K562 (cell line): ENCODE measurements at regions not wholly inside any gene's neighbourhood (a gene's known extent, or its start where the extent isn't known, plus 50 kb on each side); places are given as distances from the start of the nearest gene placed in this dataset.
"Not testable (repeated sequence)": the region's sequence is repeated elsewhere in the genome, so short reads cannot be mapped to it uniquely, and the experiment has no call there.

ENCODE experiments used
- ESRRB ChIP-seq: fragments of 250-450 bp; sonication (Bioruptor Pico); IDR thresholded peaks from 2 replicates; pipeline ENCODE4 v1.5.0; 2020; ENCODE audit warnings: mild to moderate bottlenecking, moderate library complexity, borderline replicate concordance
- EZH2 ChIP-seq: IDR thresholded peaks from 2 replicates; pipeline ENCODE4 v1.6.1; 2012; ENCODE audit warnings: low read depth, mild to moderate bottlenecking, inconsistent platforms, low read length, borderline replicate concordance
- HDAC2 ChIP-seq: fragments of 450-650 bp; IDR thresholded peaks from 2 replicates; pipeline ENCODE4 v1.6.1; 2016; ENCODE audit warnings: mild to moderate bottlenecking
- JUN ChIP-seq, 2 experiments: sonication (generic) in 1 of 2; formaldehyde crosslinking in 1 of 2; IDR thresholded peaks; 2 replicates each; pipeline versions ENCODE4 v1.6.1 to v1.8.0; 2012 to 2022; ENCODE audit warnings: borderline replicate concordance in 2 of 2, mild to moderate bottlenecking in 2 of 2, improper control_type of control experiment in 1 of 2, low read depth in 1 of 2, low read length in 1 of 2, missing genetic modification reagents in 1 of 2
- KDM1A ChIP-seq, 2 experiments: fragments of 450-650 bp; IDR thresholded peaks; 2 replicates each; pipeline ENCODE4 v1.6.1; 2016; ENCODE audit warnings: mild to moderate bottlenecking in 2 of 2
- MXI1 ChIP-seq: IDR thresholded peaks from 2 replicates; pipeline ENCODE4 v1.6.1; 2011; ENCODE audit warnings: low read depth, mild to moderate bottlenecking, improper control_type of control experiment, low read length
- NFXL1 ChIP-seq: fragments of 450-650 bp; formaldehyde crosslinking; IDR thresholded peaks from 2 replicates; pipeline ENCODE4 v1.4.0; 2021; ENCODE audit warnings: mild to moderate bottlenecking
- RAD21 ChIP-seq, 2 experiments: fragments of 250-450 bp in 1 of 2; fragments of 450-650 bp in 1 of 2; sonication (Bioruptor Pico) in 1 of 2; formaldehyde crosslinking in 1 of 2; IDR thresholded peaks in 1 of 2; conservative IDR thresholded peaks in 1 of 2; 2 replicates each; pipeline versions ENCODE4 v1.4.0 to v1.8.0; 2020 to 2022; ENCODE audit warnings: mild to moderate bottlenecking in 2 of 2, moderate library complexity in 1 of 2
- SP2 ChIP-seq: IDR thresholded peaks from 2 replicates; pipeline ENCODE4 v1.6.1; 2011; ENCODE audit warnings: mild to moderate bottlenecking, low read depth, low read length, moderate library complexity; ENCODE audit not compliant: poor library complexity, severe bottlenecking; ENCODE audit errors: extremely low read depth
- ZNF699 ChIP-seq: fragments of 250-450 bp; sonication (Bioruptor Pico); IDR thresholded peaks from 2 replicates; pipeline ENCODE4 v1.8.0; 2021; ENCODE audit warnings: mild to moderate bottlenecking, moderate library complexity; ENCODE audit not compliant: insufficient replicate concordance
- ZNF766 ChIP-seq: fragments of 200-800 bp; sonication (Bioruptor generic); conservative IDR thresholded peaks from 2 replicates; pipeline ENCODE4 v1.6.1; 2016; ENCODE audit warnings: missing genetic modification characterization, missing compliant biosample characterization
- TF ChIP-seq, protein P1 (sequence below), 3 experiments: IDR thresholded peaks in 2 of 3; conservative IDR thresholded peaks in 1 of 3; 2 replicates each; pipeline ENCODE4 v1.5.1; 2011 to 2012; ENCODE audit warnings: low read length in 3 of 3, mild to moderate bottlenecking in 3 of 3, control low read depth in 2 of 3, improper control_type of control experiment in 1 of 3, inconsistent platforms in 1 of 3, low read depth in 1 of 3, mixed read lengths in 1 of 3, moderate library complexity in 1 of 3; ENCODE audit not compliant: insufficient read depth in 2 of 3
- TF ChIP-seq, protein P2 (sequence below): fragments of 250-450 bp; sonication (Bioruptor Pico); IDR thresholded peaks from 2 replicates; pipeline ENCODE4 v1.8.0; 2021; ENCODE audit warnings: moderate library complexity, mild to moderate bottlenecking, inconsistent platforms
- TF ChIP-seq, protein P3 (sequence below): sonication (generic); formaldehyde crosslinking; IDR thresholded peaks from 2 replicates; pipeline ENCODE4 v1.9.0; 2022; ENCODE audit warnings: mild to moderate bottlenecking, missing genetic modification reagents

DNA sequence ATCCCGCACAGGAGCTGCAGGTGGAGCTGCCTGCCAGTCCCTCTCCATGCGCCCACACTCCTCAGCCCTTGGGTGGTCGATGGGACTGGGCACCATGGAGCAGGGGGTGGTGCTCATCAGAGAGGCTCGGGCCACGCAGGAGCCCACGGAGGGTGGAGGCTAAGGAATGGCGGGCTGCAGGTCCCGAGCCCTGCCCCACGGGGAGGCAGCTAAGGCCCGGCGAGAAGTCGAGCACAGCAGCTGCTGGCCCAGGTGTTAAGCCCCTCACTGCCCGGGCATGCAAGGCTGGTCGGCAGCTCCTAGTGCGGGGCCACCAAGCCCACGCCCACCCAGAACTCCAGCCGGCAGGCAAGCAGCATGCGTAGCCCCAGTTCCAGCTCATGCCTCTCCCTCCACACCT lies 80.2 kb downstream of the DEFB131A start:
- TF ChIP-seq, protein P1, sequence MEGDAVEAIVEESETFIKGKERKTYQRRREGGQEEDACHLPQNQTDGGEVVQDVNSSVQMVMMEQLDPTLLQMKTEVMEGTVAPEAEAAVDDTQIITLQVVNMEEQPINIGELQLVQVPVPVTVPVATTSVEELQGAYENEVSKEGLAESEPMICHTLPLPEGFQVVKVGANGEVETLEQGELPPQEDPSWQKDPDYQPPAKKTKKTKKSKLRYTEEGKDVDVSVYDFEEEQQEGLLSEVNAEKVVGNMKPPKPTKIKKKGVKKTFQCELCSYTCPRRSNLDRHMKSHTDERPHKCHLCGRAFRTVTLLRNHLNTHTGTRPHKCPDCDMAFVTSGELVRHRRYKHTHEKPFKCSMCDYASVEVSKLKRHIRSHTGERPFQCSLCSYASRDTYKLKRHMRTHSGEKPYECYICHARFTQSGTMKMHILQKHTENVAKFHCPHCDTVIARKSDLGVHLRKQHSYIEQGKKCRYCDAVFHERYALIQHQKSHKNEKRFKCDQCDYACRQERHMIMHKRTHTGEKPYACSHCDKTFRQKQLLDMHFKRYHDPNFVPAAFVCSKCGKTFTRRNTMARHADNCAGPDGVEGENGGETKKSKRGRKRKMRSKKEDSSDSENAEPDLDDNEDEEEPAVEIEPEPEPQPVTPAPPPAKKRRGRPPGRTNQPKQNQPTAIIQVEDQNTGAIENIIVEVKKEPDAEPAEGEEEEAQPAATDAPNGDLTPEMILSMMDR (IDR thresholded peaks at IDR 0.05 in 2 of 3, conservative IDR thresholded peaks at IDR 0.05 in 1 of 3; ENCODE audit: insufficient read depth in 2 of 3, low read depth in 1 of 3, low read length in 3 of 3): not testable (repeated sequence)
- not testable (repeated sequence) for TF ChIP-seq NFXL1; HDAC2; JUN (IDR thresholded peaks at IDR 0.05; ENCODE audit: borderline replicate concordance, low read depth, low read length); JUN (CRISPR knock-in tag; IDR thresholded peaks at IDR 0.05; ENCODE audit: borderline replicate concordance); RAD21 (CRISPR knock-in tag; conservative IDR thresholded peaks at IDR 0.05 in 1 of 2, IDR thresholded peaks at IDR 0.05 in 1 of 2); ZNF699 (CRISPR knock-in tag); KDM1A (IDR thresholded peaks at IDR 0.05); MXI1; ESRRB (CRISPR knock-in tag); ZNF766 (CRISPR knock-in tag); EZH2; SP2
- TF ChIP-seq, protein P2, sequence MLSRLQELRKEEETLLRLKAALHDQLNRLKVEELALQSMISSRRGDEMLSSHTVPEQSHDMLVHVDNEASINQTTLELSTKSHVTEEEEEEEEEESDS: not testable (repeated sequence)
- TF ChIP-seq, protein P3, sequence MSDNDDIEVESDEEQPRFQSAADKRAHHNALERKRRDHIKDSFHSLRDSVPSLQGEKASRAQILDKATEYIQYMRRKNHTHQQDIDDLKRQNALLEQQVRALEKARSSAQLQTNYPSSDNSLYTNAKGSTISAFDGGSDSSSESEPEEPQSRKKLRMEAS: not testable (repeated sequence)
